Testis (tissue), 2 donors: ENCODE measurements at regions not wholly inside any gene's neighbourhood (a gene's known extent, or its start where the extent isn't known, plus 50 kb on each side); places are given as distances from the start of the nearest gene placed in this dataset.

Experiments used
- POLR2A ChIP-seq: fragments of 450-650 bp; IDR thresholded peaks from one replicate; pipeline ENCODE4 v1.6.1; 2017; ENCODE audit warnings: antibody characterized with exemption, mild to moderate bottlenecking, moderate library complexity
- TF ChIP-seq, protein P1 (sequence below), 3 experiments: fragments of 450-650 bp in 2 of 3; fragments of 200-600 bp in 1 of 3; sonication (generic) in 1 of 3; IDR thresholded peaks; one replicate each; pipeline ENCODE4 v1.5.1; 2016 to 2019; ENCODE audit warnings: antibody characterized with exemption in 3 of 3, mild to moderate bottlenecking in 2 of 3, moderate library complexity in 1 of 3

DNA sequence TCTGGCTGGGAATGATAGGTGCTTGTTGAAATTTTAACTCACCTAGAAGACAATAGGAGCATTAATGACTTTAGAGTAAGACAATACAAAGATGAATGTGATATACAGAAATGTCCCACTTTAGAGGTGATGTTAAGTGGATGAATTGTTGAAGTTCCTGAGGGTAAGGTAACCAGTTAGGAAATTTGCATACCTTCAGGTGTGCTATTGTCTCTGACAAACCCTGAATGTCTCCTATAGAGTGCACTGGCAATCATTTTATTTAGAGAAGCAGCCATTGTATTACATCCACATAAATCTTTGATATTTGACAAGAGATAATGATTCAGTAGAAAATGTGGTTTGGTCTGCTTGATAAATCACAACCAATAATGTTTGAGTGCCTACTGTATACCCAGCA is 228.5 kb downstream of the RNF144A start:
- no peak for TF ChIP-seq POLR2A
- TF ChIP-seq, protein P1, sequence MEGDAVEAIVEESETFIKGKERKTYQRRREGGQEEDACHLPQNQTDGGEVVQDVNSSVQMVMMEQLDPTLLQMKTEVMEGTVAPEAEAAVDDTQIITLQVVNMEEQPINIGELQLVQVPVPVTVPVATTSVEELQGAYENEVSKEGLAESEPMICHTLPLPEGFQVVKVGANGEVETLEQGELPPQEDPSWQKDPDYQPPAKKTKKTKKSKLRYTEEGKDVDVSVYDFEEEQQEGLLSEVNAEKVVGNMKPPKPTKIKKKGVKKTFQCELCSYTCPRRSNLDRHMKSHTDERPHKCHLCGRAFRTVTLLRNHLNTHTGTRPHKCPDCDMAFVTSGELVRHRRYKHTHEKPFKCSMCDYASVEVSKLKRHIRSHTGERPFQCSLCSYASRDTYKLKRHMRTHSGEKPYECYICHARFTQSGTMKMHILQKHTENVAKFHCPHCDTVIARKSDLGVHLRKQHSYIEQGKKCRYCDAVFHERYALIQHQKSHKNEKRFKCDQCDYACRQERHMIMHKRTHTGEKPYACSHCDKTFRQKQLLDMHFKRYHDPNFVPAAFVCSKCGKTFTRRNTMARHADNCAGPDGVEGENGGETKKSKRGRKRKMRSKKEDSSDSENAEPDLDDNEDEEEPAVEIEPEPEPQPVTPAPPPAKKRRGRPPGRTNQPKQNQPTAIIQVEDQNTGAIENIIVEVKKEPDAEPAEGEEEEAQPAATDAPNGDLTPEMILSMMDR (IDR thresholded peaks at IDR 0.05), result no peak
